HCT116 (cell line): ENCODE measurements at regions not wholly inside any gene's neighbourhood (a gene's known extent, or its start where the extent isn't known, plus 50 kb on each side); places are given as distances from the start of the nearest gene placed in this dataset.

Experiments used
- ATAC-seq: fragments of 200-7000 bp; cut with Tn5 transposase; 2 replicates; pipeline ENCODE4 v1.9.1; 2020; ENCODE audit warnings: mild to moderate bottlenecking, moderate library complexity
- BruUV-seq: library from RNA; stranded (reverse); fragments of 400-500 nt; replicated peaks from 2 replicates; lab custom pipeline; 2021; lab: Mats Ljungman, UMichigan
- CTCF ChIA-PET: fragments of 300-600 bp; sonication (Branson Sonifier 250); formaldehyde crosslinking; loops from one replicate; lab custom pipeline; 2021; ENCODE audit warnings: antibody characterized with exemption; lab: Charles Lee
- POLR2A ChIA-PET: fragments of 300-600, 350-600 bp; sonication (Branson Sonifier 250); formaldehyde crosslinking; loops from one replicate; lab custom pipeline; 2021; ENCODE audit warnings: antibody characterized with exemption; lab: Charles Lee
- RAD21 ChIA-PET, 2 experiments: fragments of 300-600 bp; sonication (Branson Sonifier 250); formaldehyde crosslinking; loops; one replicate each; lab custom pipeline; 2023; ENCODE audit warnings: low total read pairs in 2 of 2; ENCODE audit not compliant: uncharacterized antibody in 2 of 2, unreplicated experiment in 2 of 2, low non-redundant PET in 1 of 2; lab: Charles Lee
- DNase-seq: peaks from one replicate; pipeline ENCODE4 v3.0.0-alpha.2; 2010; ENCODE audit warnings: low read depth, low spot score
- H2AFZ ChIP-seq: fragments of 200-600 bp; shearing (Covaris generic), sonication (generic); 2 replicates; pipeline ENCODE4 v1.6.1; 2017; ENCODE audit warnings: low read depth, mixed run types, mixed read lengths, antibody characterized with exemption, low read length; ENCODE audit not compliant: poor library complexity, severe bottlenecking
- H3K27ac ChIP-seq: 2 replicates; pipeline ENCODE4 v1.5.1; 2012; ENCODE audit warnings: low read depth, low read length
- H3K27me3 ChIP-seq: fragments of 200-600 bp; sonication (generic); 2 replicates; pipeline ENCODE4 v1.6.1; 2016; ENCODE audit warnings: mixed run types, low read length, mixed read lengths; ENCODE audit not compliant: insufficient read depth
- H3K36me3 ChIP-seq, 2 experiments: fragments of 200-500 bp in 1 of 2; fragments of 200-600 bp in 1 of 2; sonication (Bioruptor generic) in 1 of 2; sonication (generic) in 1 of 2; 2 replicates each; pipeline versions ENCODE4 v1.5.1 to v1.6.1; 2014 to 2016; ENCODE audit warnings: low read length in 2 of 2, inconsistent platforms in 1 of 2, mixed read lengths in 1 of 2, mixed run types in 1 of 2; ENCODE audit not compliant: insufficient read depth in 2 of 2, control insufficient read depth in 1 of 2
- H3K4me1 ChIP-seq, 2 experiments: fragments of 200-600 bp in 1 of 2; sonication (generic) in 1 of 2; 2 replicates each; pipeline versions ENCODE4 v1.5.1 to v1.6.1; 2012 to 2017; ENCODE audit warnings: low read length in 2 of 2, inconsistent platforms in 1 of 2, mild to moderate bottlenecking in 1 of 2, mixed read lengths in 1 of 2, mixed run types in 1 of 2, moderate library complexity in 1 of 2; ENCODE audit not compliant: insufficient read depth in 2 of 2, control insufficient read depth in 1 of 2
- H3K4me2 ChIP-seq: fragments of 200-600 bp; sonication (generic); 2 replicates; pipeline ENCODE4 v1.6.1; 2017; ENCODE audit warnings: mixed run types, low read length, mixed read lengths
- H3K4me3 ChIP-seq, 2 experiments: fragments of 200-600 bp in 1 of 2; sonication (generic) in 1 of 2; replicated peaks in 1 of 2; 2 replicates each; pipeline ENCODE4 v1.5.1; 2011 to 2016; ENCODE audit warnings: low read length in 2 of 2, control low read depth in 1 of 2, low read depth in 1 of 2, mild to moderate bottlenecking in 1 of 2, mixed read lengths in 1 of 2, mixed run types in 1 of 2
- H3K79me2 ChIP-seq: fragments of 200-600 bp; sonication (generic); 2 replicates; pipeline ENCODE4 v1.6.1; 2017; ENCODE audit warnings: mild to moderate bottlenecking, mixed run types, low read length, moderate library complexity, mixed read lengths; ENCODE audit not compliant: insufficient read depth
- H3K9ac ChIP-seq: fragments of 200-600 bp; sonication (generic); 2 replicates; pipeline ENCODE4 v1.6.1; 2016; ENCODE audit warnings: low read length, mixed read lengths
- H3K9me2 ChIP-seq: fragments of 200-600 bp; sonication (generic), shearing (Covaris generic); 2 replicates; pipeline ENCODE4 v1.6.1; 2017; ENCODE audit warnings: mixed run types, mild to moderate bottlenecking, moderate library complexity; ENCODE audit not compliant: insufficient read depth
- H3K9me3 ChIP-seq, 2 experiments: fragments of 200-500 bp in 1 of 2; fragments of 200-600 bp in 1 of 2; sonication (Bioruptor generic) in 1 of 2; sonication (generic) in 1 of 2; 2 replicates each; pipeline ENCODE4 v1.6.1; 2014 to 2017; ENCODE audit warnings: low read length in 2 of 2, mixed read lengths in 2 of 2, inconsistent platforms in 1 of 2, low read depth in 1 of 2, mild to moderate bottlenecking in 1 of 2, mixed run types in 1 of 2, moderate library complexity in 1 of 2; ENCODE audit not compliant: control insufficient read depth in 1 of 2, insufficient read depth in 1 of 2
- H4K20me1 ChIP-seq: fragments of 200-600 bp; sonication (generic), shearing (Covaris generic); 2 replicates; pipeline ENCODE4 v1.6.1; 2017; ENCODE audit warnings: mixed run types, mild to moderate bottlenecking, moderate library complexity; ENCODE audit not compliant: insufficient read depth
- CBX3 ChIP-seq: IDR thresholded peaks from 2 replicates; pipeline ENCODE4 v1.6.1; 2012; ENCODE audit warnings: low read depth
- CEBPB ChIP-seq: IDR thresholded peaks from 2 replicates; pipeline ENCODE4 v1.6.1; 2012; ENCODE audit warnings: low read depth
- EGR1 ChIP-seq: IDR thresholded peaks from 2 replicates; pipeline ENCODE4 v1.6.1; 2012; ENCODE audit warnings: low read depth
- EZH2 ChIP-seq: fragments of 200-600 bp; sonication (generic); IDR thresholded peaks from 2 replicates; pipeline ENCODE4 v1.6.1; 2017; ENCODE audit warnings: antibody characterized with exemption, mixed run types
- EZH2phosphoT487 ChIP-seq: fragments of 200-600 bp; IDR thresholded peaks from 2 replicates; pipeline ENCODE4 v1.6.1; 2018; ENCODE audit warnings: antibody characterized with exemption, borderline replicate concordance
- FOSL1 ChIP-seq: IDR thresholded peaks from 2 replicates; pipeline ENCODE4 v1.6.1; 2012; ENCODE audit warnings: low read depth
- JUND ChIP-seq: IDR thresholded peaks from 2 replicates; pipeline ENCODE4 v1.6.1; 2012
- RAD21 ChIP-seq: IDR thresholded peaks from 2 replicates; pipeline ENCODE4 v1.6.1; 2012; ENCODE audit warnings: low read depth, mild to moderate bottlenecking
- SP1 ChIP-seq: IDR thresholded peaks from 2 replicates; pipeline ENCODE4 v1.6.1; 2012; ENCODE audit warnings: low read depth
- SRF ChIP-seq: IDR thresholded peaks from 2 replicates; pipeline ENCODE4 v1.6.1; 2012; ENCODE audit warnings: low read depth
- TCF7L2 ChIP-seq: IDR thresholded peaks from 2 replicates; pipeline ENCODE4 v1.7.0; 2011; ENCODE audit warnings: borderline replicate concordance, inconsistent platforms; ENCODE audit not compliant: insufficient read depth, insufficient read length; ENCODE audit errors: extremely low read depth
- YY1 ChIP-seq: IDR thresholded peaks from 2 replicates; pipeline ENCODE4 v1.6.1; 2011; ENCODE audit warnings: low read length, low read depth, moderate library complexity, mild to moderate bottlenecking; ENCODE audit not compliant: insufficient replicate concordance; ENCODE audit errors: extremely low read depth
- ZBTB33 ChIP-seq: IDR thresholded peaks from 2 replicates; pipeline ENCODE4 v1.6.1; 2011; ENCODE audit warnings: mild to moderate bottlenecking, low read length, moderate library complexity; ENCODE audit not compliant: insufficient replicate concordance; ENCODE audit errors: extremely low read depth
- ZFX ChIP-seq: fragments of 450-650 bp; IDR thresholded peaks from 2 replicates; pipeline ENCODE4 v1.6.1; 2017
- intact Hi-C: fragments of 100-400 bp; cut with micrococcal nuclease; formaldehyde crosslinking; loops from 2 replicates; pipeline ENCODE4 v1.10.0; 2022

GRCh38 chr13:111017755-111018459 is 97.2 kb upstream of the ARHGEF7 start:
- no peaks in the 10 kb centered on the region for H3K9me2 ChIP-seq
- H3K79me2 ChIP-seq: no peaks in the 10 kb centered on the region
- POLR2A ChIA-PET: no interaction called here
- H3K36me3 ChIP-seq: no peaks in the 10 kb centered on the region
- H3K9me3 ChIP-seq: peaks cover 4 to 10% of the 10 kb centered on the region in 2 experiments; a peak in 1 of 4 replicates
- H3K4me1 ChIP-seq: peaks cover 0 to 6% of the 10 kb centered on the region in 2 experiments; a peak in 1 of 4 replicates
- ATAC-seq: no peak
- BruUV-seq: no TSS peak
- intact Hi-C loops: no loop called here
- no peaks in the 10 kb centered on the region for H3K27me3 ChIP-seq
- TF ChIP-seq SRF: no peak
- TF ChIP-seq, all 23 proteins: peak for 0
- ChIA-PET CTCF (no interaction called here), RAD21 (no interaction called here)
- H3K27ac ChIP-seq: no peak overlapping the region
- no peak for DNase-seq
- no peaks in the 10 kb centered on the region for H4K20me1 ChIP-seq
- no peak overlapping the region for H3K4me2 ChIP-seq
- no peak overlapping the region for H3K4me3 ChIP-seq
- no peak overlapping the region for H3K9ac ChIP-seq
- H2AFZ ChIP-seq: no peak overlapping the region

DNA sequence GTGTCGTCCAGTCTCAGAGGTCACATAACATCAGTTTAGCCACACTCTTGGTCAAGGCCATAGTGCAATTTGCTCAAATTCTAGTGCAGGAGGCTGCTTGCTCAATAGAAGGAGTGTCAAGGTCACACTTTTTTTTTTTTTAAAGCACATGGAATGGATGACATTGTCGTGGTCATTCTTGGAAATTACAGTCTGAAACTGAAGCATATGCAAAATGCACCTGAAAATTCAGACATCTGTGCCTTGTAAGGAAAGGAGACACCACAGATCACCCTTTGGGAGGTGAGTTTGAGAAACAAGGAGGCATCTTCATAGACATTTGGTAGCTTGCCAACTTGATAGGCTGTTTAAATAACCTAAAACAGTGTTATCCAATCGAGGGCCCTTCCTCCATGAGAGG is 98.3 kb upstream of the ANKRD10 start:
- H3K4me2 ChIP-seq: no peak overlapping the region
- peak overlapping the region; percentile 19 for H2AFZ ChIP-seq
- no peaks in the 10 kb centered on the region for H3K27me3 ChIP-seq
- H4K20me1 ChIP-seq: no peaks in the 10 kb centered on the region
- CTCF ChIA-PET: no interaction called here
- no peak overlapping the region for H3K27ac ChIP-seq
- TF ChIP-seq ZBTB33: no peak
- TF ChIP-seq EZH2: no peak
- TF ChIP-seq SP1: no peak
- TF ChIP-seq YY1: no peak
- TF ChIP-seq SRF: no peak
- TF ChIP-seq EGR1: no peak
- TF ChIP-seq JUND: no peak
- no peak for TF ChIP-seq EZH2phosphoT487
- TF ChIP-seq ZFX: no peak
- no peak for TF ChIP-seq RAD21
- no peak for TF ChIP-seq CBX3
- TF ChIP-seq TCF7L2: no peak
- no peak for TF ChIP-seq CEBPB
- TF ChIP-seq FOSL1: no peak
- POLR2A ChIA-PET: no interaction called here
- no peak for DNase-seq
- no peak overlapping the region for H3K9ac ChIP-seq
- no peak for ATAC-seq
- RAD21 ChIA-PET: no interaction called here
- intact Hi-C loops: no loop called here
- no TSS peak for BruUV-seq
- H3K4me3 ChIP-seq: no peak overlapping the region
- no peaks in the 10 kb centered on the region for H3K9me3 ChIP-seq
- H3K36me3 ChIP-seq: no peaks in the 10 kb centered on the region
- peaks cover 0 to 7% of the 10 kb centered on the region in 2 experiments; a peak in 1 of 4 replicates for H3K4me1 ChIP-seq
- no peaks in the 10 kb centered on the region for H3K9me2 ChIP-seq
- H3K79me2 ChIP-seq: no peaks in the 10 kb centered on the region
